Activated T-helper 17 cell treated with anti-CD3 and anti-CD28 coated beads, Interleukin-2, amount 50 U/mL, for 72 hours (primary cell): ENCODE measurements at regions not wholly inside any gene's neighbourhood (a gene's known extent, or its start where the extent isn't known, plus 50 kb on each side); places are given as distances from the start of the nearest gene placed in this dataset.
"Not testable (repeated sequence)": the region's sequence is repeated elsewhere in the genome, so short reads cannot be mapped to it uniquely, and the experiment has no call there.

Experiments
- ATAC-seq: fragments of 150-1000 bp; cut with Tn5 transposase; replicated peaks from 2 replicates; pipeline ENCODE4 v1.10.0; 2021; ENCODE audit warnings: mild to moderate bottlenecking, moderate library complexity
- H3K27ac Mint-ChIP-seq: one replicate; pipeline ENCODE4 v1.8.0; 2022; ENCODE audit warnings: mixed read lengths
- H3K27me3 Mint-ChIP-seq: one replicate; pipeline ENCODE4 v1.8.0; 2022; ENCODE audit warnings: mixed read lengths
- H3K36me3 Mint-ChIP-seq: one replicate; pipeline ENCODE4 v1.8.0; 2022; ENCODE audit warnings: low read depth, mild to moderate bottlenecking, mixed read lengths
- H3K4me1 Mint-ChIP-seq: one replicate; pipeline ENCODE4 v1.8.0; 2022; ENCODE audit warnings: mixed read lengths
- H3K4me3 Mint-ChIP-seq: one replicate; pipeline ENCODE4 v1.8.0; 2022; ENCODE audit warnings: mild to moderate bottlenecking, mixed read lengths
- H3K9me3 Mint-ChIP-seq: one replicate; pipeline ENCODE4 v1.8.0; 2022; ENCODE audit warnings: mixed read lengths

DNA sequence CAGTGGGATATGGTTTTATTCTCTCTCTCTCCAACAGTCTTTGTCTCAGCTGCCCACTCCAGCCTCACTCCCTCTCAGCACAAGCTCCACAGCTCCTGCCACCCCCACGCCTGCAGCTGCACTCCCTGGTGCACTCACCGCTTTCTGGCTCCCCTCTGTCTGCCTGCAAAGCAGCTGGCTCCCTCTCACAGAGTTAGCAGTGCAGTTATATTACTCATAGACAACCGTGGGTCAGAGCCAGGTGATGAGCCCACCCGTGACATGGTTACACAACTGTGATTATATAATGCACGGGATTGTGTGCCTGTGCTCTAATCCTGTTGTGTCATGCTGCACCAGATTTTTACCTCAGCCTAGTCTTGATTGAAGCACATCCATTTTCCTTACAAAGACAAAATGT is 276.9 kb upstream of the CHAC2 start:
- Mint-ChIP-seq H3K36me3 (no peaks in the 10 kb centered on the region), H3K4me3 (no peak overlapping the region), H3K9me3 (no peaks in the 10 kb centered on the region), H3K27ac (no peak overlapping the region), H3K4me1 (no peaks in the 10 kb centered on the region), H3K27me3 (no peaks in the 10 kb centered on the region)
- ATAC-seq, result no peak

DNA sequence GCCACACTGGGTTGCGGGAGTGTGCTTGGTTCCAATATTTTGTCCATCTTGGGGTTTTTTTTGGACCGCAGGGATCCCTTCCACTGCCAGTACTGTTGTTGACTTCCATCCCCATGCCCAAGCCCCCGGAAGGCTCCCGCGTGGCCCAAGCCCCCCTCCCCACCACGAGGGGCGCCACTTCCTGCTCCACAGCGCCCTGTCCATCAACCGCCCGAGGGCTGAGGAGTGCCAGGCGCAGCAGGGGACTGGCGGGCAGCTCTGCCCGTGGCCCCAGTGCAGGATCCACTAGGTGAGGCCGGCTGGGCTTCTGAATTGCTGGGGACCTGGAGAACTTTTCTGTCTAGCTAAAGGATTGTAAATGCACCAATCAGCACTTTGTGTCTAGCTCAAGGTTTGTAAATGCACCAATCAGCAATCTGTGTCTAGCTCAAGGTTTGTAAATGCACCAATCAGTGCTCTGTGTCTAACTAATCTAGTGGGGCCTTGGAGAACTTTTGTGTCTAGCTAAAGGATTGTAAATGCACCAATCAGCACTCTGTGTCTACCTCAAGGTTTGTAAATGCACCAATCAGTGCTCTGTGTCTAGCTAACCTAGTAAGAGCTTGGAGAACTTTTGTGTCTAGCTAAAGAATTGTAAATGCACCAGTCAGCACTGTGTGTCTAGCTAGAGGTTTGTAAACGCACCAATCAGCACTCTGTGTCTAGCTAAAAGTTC is 281.3 kb upstream of the CHAC2 start:
- not testable (repeated sequence) for H3K4me3 Mint-ChIP-seq, H3K27me3 Mint-ChIP-seq, ATAC-seq

GRCh38 chr2:53485021-53485728 is 282.4 kb upstream of the CHAC2 start:
- no peak overlapping the region for H3K4me3 Mint-ChIP-seq
- ATAC-seq, result no peak
- no peaks in the 10 kb centered on the region for H3K9me3 Mint-ChIP-seq
- peaks cover 3% of the 10 kb centered on the region for H3K27me3 Mint-ChIP-seq
- H3K36me3 Mint-ChIP-seq, result no peaks in the 10 kb centered on the region
- H3K4me1 Mint-ChIP-seq, result no peaks in the 10 kb centered on the region
- no peak overlapping the region for H3K27ac Mint-ChIP-seq

More for the DNA sequence above, 281.3 kb upstream of the CHAC2 start:
- H3K36me3 Mint-ChIP-seq, H3K27ac Mint-ChIP-seq, H3K9me3 Mint-ChIP-seq, H3K4me1 Mint-ChIP-seq: not testable (repeated sequence)

DNA sequence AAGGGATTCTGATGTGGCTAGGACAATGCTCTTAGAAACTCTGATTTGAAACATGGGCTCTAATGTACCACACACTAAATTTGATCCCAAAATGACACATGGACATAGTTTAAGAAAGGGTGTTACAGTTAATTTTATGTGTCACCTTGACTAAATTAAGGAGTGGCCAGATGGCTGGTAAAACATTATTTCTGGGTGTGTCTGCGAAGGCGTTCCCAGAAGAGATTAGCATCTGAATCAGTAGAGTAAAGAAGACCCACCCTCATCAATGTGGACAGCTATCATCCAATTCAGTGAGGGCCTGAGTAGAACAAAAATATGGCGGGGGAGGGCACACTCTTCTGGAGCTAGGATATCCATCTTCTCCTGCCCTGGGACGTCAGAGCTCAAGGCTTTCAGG is 283.1 kb upstream of the CHAC2 start:
- H3K36me3 Mint-ChIP-seq, result no peaks in the 10 kb centered on the region
- no peak overlapping the region for H3K4me3 Mint-ChIP-seq
- no peak overlapping the region for H3K27ac Mint-ChIP-seq
- H3K9me3 Mint-ChIP-seq, result no peaks in the 10 kb centered on the region
- peaks cover 3% of the 10 kb centered on the region for H3K27me3 Mint-ChIP-seq
- H3K4me1 Mint-ChIP-seq, result no peaks in the 10 kb centered on the region
- ATAC-seq, result no peak

DNA sequence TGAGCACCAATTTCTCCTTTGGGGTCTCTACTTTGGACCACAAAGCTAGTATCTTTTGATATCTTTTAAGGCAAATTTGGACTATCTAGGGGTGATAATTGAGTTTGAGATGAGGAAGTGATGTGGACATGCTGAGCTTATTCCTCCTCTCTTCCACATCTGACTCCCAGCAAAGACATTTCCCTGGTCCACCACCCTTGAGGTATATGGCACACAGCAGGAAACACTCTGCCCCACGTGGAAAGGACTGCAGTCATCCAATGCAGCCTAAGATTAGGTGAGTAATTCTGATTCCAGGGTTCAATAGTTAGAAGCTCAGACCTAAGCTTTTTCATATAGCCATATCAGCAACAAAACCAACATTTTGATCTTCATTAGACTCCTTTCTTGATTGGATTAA is 290.1 kb upstream of the CHAC2 start:
- no peak for ATAC-seq
- Mint-ChIP-seq H3K4me1 (no peaks in the 10 kb centered on the region), H3K36me3 (no peaks in the 10 kb centered on the region), H3K27me3 (peaks cover 4% of the 10 kb centered on the region), H3K27ac (no peak overlapping the region), H3K4me3 (no peak overlapping the region), H3K9me3 (no peaks in the 10 kb centered on the region)

DNA sequence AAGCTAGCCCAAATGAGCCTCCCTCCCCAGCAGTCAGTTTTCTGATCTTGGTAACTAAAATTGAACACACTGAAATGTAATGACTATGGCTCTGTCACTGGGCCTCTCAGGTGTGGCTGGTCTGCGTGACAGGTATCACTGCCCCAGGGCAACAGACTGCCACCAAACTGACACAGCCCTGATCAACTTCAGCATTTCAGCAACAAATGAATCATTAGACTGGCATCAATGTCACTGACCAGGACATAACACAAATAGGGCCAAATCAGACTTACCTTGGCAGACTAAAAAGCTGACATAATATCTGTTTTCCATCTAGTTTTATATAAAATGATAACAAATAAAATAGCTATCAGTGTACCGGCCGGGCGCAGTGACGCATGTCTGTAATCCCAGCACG is 290.8 kb upstream of the CHAC2 start:
- peaks cover 4% of the 10 kb centered on the region for H3K27me3 Mint-ChIP-seq
- no peak overlapping the region for H3K4me3 Mint-ChIP-seq
- H3K9me3 Mint-ChIP-seq, result no peaks in the 10 kb centered on the region
- no peak overlapping the region for H3K27ac Mint-ChIP-seq
- ATAC-seq, result no peak
- no peaks in the 10 kb centered on the region for H3K36me3 Mint-ChIP-seq
- H3K4me1 Mint-ChIP-seq, result no peaks in the 10 kb centered on the region

DNA sequence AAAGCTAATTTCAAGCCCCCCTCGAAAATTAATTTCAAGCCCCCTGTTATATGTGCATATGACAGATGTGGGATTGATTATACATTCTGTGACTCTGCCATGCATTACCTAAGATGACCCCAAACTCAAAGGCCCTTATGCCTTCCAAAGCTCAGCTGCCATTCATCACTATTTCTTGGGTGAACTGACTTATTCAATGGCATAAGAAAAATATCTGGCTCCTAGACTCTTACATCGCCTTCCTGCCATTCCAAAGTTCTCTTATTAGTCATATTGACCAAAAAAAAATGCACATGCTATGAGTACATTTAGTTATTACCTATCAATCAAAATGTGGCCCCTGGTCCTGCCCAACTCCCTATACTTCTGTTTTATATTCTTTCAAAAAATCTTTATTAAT is 291.8 kb upstream of the CHAC2 start:
- no peaks in the 10 kb centered on the region for H3K9me3 Mint-ChIP-seq
- H3K4me1 Mint-ChIP-seq, result no peaks in the 10 kb centered on the region
- H3K4me3 Mint-ChIP-seq, result no peak overlapping the region
- H3K27ac Mint-ChIP-seq, result no peak overlapping the region
- ATAC-seq, result no peak
- H3K27me3 Mint-ChIP-seq, result peaks cover 4% of the 10 kb centered on the region
- no peaks in the 10 kb centered on the region for H3K36me3 Mint-ChIP-seq

- H3K4me3 Mint-ChIP-seq, result no peak overlapping the region
- ATAC-seq, result no peak
- peaks cover 4% of the 10 kb centered on the region for H3K27me3 Mint-ChIP-seq
- H3K4me1 Mint-ChIP-seq, result no peaks in the 10 kb centered on the region
- H3K9me3 Mint-ChIP-seq, result no peaks in the 10 kb centered on the region
- H3K27ac Mint-ChIP-seq, result no peak overlapping the region
- no peaks in the 10 kb centered on the region for H3K36me3 Mint-ChIP-seq
Observed at GRCh38 chr2:53475321-53475720, 292.3 kb upstream of the CHAC2 start.

GRCh38 chr2:53474914-53475313 is 292.7 kb upstream of the CHAC2 start:
- no peaks in the 10 kb centered on the region for H3K9me3 Mint-ChIP-seq
- H3K27ac Mint-ChIP-seq, result no peak overlapping the region
- no peaks in the 10 kb centered on the region for H3K36me3 Mint-ChIP-seq
- ATAC-seq, result no peak
- H3K27me3 Mint-ChIP-seq, result peaks cover 4% of the 10 kb centered on the region
- H3K4me3 Mint-ChIP-seq, result no peak overlapping the region
- no peaks in the 10 kb centered on the region for H3K4me1 Mint-ChIP-seq

- H3K4me3 Mint-ChIP-seq, result no peak overlapping the region
- no peaks in the 10 kb centered on the region for H3K9me3 Mint-ChIP-seq
- no peak overlapping the region for H3K27ac Mint-ChIP-seq
- peaks cover 4% of the 10 kb centered on the region for H3K27me3 Mint-ChIP-seq
- ATAC-seq, result no peak
- H3K36me3 Mint-ChIP-seq, result no peaks in the 10 kb centered on the region
- H3K4me1 Mint-ChIP-seq, result no peaks in the 10 kb centered on the region
Observed at GRCh38 chr2:53473775-53474311, 293.8 kb upstream of the CHAC2 start.

GRCh38 chr2:53473236-53473635 is 294.4 kb upstream of the CHAC2 start:
- no peak overlapping the region for H3K27ac Mint-ChIP-seq
- no peaks in the 10 kb centered on the region for H3K4me1 Mint-ChIP-seq
- H3K36me3 Mint-ChIP-seq, result no peaks in the 10 kb centered on the region
- H3K4me3 Mint-ChIP-seq, result no peak overlapping the region
- no peaks in the 10 kb centered on the region for H3K9me3 Mint-ChIP-seq
- ATAC-seq, result no peak
- H3K27me3 Mint-ChIP-seq, result peaks cover 4% of the 10 kb centered on the region

- Mint-ChIP-seq H3K4me1 (no peaks in the 10 kb centered on the region), H3K27ac (no peak overlapping the region), H3K27me3 (no peaks in the 10 kb centered on the region), H3K36me3 (no peaks in the 10 kb centered on the region), H3K4me3 (no peak overlapping the region), H3K9me3 (no peaks in the 10 kb centered on the region)
- no peak for ATAC-seq
Observed at GRCh38 chr2:53467467-53468180, 300.0 kb upstream of the CHAC2 start.

DNA sequence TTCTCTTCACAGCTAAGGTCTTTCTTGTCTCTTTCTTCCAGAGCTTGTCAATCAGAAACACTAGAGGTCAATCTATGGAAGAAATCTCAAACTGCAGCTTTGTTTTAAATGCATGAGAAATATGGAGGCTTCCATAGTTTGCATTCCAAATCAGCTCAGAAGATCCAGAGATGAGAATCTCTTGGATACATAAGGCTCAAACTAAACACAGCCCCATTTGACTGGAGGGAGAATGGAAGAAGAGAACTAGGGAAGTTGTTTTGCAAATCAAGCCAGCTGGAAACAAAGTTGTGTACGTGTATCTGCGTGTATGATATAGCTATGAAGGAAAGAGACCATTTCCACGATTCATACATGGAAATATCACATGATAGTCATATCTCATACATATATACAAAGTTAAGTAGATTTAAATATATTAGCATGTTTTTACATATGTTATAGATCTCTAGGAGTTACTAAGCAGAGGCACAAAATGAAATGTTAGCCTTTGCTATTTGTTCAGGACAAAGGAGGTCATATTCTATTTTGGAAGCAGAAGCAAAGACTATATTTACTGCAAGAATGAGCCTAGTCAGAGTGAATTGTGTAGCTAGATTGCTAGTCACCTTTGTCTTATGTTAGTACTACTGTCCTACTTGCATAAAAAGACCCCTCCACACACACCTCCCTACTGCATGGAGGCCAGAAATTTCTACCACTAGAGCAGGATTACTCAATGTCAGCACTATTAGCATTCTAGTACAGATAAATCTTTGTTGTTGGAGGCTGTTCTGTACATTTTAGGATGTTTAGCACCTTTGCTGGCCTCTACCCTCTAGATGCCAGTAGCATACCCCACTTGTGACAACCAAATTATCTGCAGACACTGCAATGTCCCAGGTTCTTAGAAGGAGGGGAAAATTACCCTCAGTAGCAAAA is 303.5 kb upstream of the CHAC2 start:
- H3K4me1 Mint-ChIP-seq, result no peaks in the 10 kb centered on the region
- H3K27me3 Mint-ChIP-seq, result no peaks in the 10 kb centered on the region
- ATAC-seq, result no peak
- peaks cover 4% of the 10 kb centered on the region for H3K9me3 Mint-ChIP-seq
- H3K4me3 Mint-ChIP-seq, result no peak overlapping the region
- no peak overlapping the region for H3K27ac Mint-ChIP-seq
- H3K36me3 Mint-ChIP-seq, result no peaks in the 10 kb centered on the region

DNA sequence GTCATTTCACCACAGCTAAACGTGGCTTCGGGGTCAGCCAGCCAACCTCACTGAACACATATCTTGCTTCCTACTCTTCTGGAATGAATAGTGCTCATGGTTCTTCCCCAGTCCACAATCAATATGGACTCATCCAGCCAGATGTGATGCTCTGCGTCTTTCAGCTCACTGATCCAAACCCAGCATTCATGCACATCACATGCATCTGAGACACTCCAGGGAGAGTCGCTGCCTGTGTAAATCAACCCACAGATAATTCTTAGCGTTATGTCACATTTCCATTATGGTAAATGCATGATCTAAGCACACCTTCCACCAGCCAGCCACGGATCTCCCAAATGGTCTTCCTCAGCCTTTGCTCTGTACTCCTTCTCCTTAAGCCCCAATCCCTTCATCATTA is 306.7 kb upstream of the CHAC2 start:
- Mint-ChIP-seq H3K9me3 (peaks cover 8% of the 10 kb centered on the region), H3K27ac (no peak overlapping the region), H3K4me3 (no peak overlapping the region), H3K36me3 (no peaks in the 10 kb centered on the region), H3K27me3 (no peaks in the 10 kb centered on the region), H3K4me1 (no peaks in the 10 kb centered on the region)
- no peak for ATAC-seq
